ENCODE measurements at regions not wholly inside any gene's neighbourhood (a gene's known extent, or its start where the extent isn't known, plus 50 kb on each side); places are given as distances from the start of the nearest gene placed in this dataset.

DNA sequence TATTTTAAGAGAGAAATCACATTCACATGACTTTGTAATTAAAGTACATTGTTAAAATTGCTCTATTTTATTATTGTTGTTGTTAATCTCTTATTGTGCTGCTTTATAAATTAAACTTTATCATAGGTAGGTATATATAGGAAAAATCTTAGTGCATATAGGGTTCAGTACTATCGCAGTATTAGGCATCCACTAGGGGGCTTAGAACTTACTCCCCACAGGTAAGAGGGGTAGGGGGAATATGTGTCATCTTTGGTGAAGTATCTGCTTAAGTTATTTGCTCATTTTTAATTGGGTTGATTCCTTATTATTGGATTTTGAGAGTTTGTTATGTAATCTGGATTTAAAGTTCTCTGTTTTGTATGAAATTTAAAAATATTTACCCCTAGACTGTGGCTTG lies 385.2 kb downstream of the DUSP10 start:
- H3K27me3 Mint-ChIP-seq (ENCODE audit: low read depth in 3 of 3): peaks cover 0 to 1% (median 0%) of the 10 kb centered on the region in 3 donors
- no peak overlapping the region for H3K4me3 Mint-ChIP-seq
- WGBS (ENCODE audit: insufficient coverage): no CpG with 5 or more reads among the region's 1 CpG
- H3K9me3 ChIP-seq (replicated peaks in 1 of 2; ENCODE audit: control insufficient read depth in 1 of 2, insufficient read depth in 1 of 2, low read length in 2 of 2): no peaks in the 10 kb centered on the region
- H3K79me2 ChIP-seq (ENCODE audit: insufficient read depth, low read length): no peaks in the 10 kb centered on the region
- intact Hi-C loops (cut with micrococcal nuclease): no loop called here
- TF ChIP-seq, protein P1, sequence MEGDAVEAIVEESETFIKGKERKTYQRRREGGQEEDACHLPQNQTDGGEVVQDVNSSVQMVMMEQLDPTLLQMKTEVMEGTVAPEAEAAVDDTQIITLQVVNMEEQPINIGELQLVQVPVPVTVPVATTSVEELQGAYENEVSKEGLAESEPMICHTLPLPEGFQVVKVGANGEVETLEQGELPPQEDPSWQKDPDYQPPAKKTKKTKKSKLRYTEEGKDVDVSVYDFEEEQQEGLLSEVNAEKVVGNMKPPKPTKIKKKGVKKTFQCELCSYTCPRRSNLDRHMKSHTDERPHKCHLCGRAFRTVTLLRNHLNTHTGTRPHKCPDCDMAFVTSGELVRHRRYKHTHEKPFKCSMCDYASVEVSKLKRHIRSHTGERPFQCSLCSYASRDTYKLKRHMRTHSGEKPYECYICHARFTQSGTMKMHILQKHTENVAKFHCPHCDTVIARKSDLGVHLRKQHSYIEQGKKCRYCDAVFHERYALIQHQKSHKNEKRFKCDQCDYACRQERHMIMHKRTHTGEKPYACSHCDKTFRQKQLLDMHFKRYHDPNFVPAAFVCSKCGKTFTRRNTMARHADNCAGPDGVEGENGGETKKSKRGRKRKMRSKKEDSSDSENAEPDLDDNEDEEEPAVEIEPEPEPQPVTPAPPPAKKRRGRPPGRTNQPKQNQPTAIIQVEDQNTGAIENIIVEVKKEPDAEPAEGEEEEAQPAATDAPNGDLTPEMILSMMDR (IDR thresholded peaks at IDR 0.05): no peak
- H3K4me1 ChIP-seq (ENCODE audit: control insufficient read depth in 1 of 2, insufficient read depth in 2 of 2, low read length in 2 of 2): no peaks in the 10 kb centered on the region
- H3K4me1 Mint-ChIP-seq: no peaks in the 10 kb centered on the region
- H3K27ac ChIP-seq (ENCODE audit: low read depth in 1 of 2, low read length in 2 of 2): no peak overlapping the region
- no peak overlapping the region for H3K9ac ChIP-seq (ENCODE audit: insufficient read depth, low read length, poor library complexity, severe bottlenecking)
- H3K4me2 ChIP-seq (replicated peaks; ENCODE audit: extremely low read depth, low read length, poor library complexity, severe bottlenecking): no peak overlapping the region
- H3K27ac Mint-ChIP-seq: no peak overlapping the region
- H3K4me3 ChIP-seq (replicated peaks in 1 of 3; ENCODE audit: low read depth in 2 of 3, low read length in 3 of 3): no peak overlapping the region
- H3K36me3 Mint-ChIP-seq: no peaks in the 10 kb centered on the region
- H2AFZ ChIP-seq (ENCODE audit: insufficient read depth, low read depth, low read length, poor library complexity, severe bottlenecking): no peak overlapping the region
- peaks cover 0 to 12% (median 5%) of the 10 kb centered on the region in 7 donors for H3K9me3 Mint-ChIP-seq
- H3K27me3 ChIP-seq (ENCODE audit: control insufficient read depth in 2 of 2, insufficient read depth in 2 of 2, low read length in 2 of 2): no peaks in the 10 kb centered on the region
- no peaks in the 10 kb centered on the region for H4K20me1 ChIP-seq (ENCODE audit: insufficient read depth, low read length)
- no peak for DNase-seq
- no peaks in the 10 kb centered on the region for H3K36me3 ChIP-seq (replicated peaks in 1 of 2; ENCODE audit: control insufficient read depth in 1 of 2, insufficient read depth in 2 of 2, low read length in 2 of 2)

DNA sequence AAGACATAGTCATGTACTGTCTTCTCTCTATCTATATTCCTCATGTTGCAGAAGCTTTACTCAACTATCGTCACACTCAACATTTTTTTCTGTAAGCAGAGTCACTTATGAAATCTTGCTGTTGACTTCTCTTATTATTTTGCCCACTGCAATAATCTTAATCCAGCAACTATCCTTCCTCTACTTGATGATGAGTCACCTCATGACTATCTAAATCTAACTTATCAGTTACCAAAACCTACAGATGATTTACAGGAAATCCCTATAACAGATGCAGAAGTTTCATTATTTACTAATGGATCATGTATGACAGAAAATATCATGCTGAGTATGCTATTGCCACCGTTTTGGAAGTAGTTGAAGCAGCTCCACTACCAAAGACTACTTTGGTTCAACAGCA lies 378.9 kb downstream of the DUSP10 start:
- H3K36me3 Mint-ChIP-seq: no peaks in the 10 kb centered on the region
- intact Hi-C loops (cut with micrococcal nuclease): no loop called here
- no CpG with 5 or more reads among the region's 2 CpGs for WGBS (ENCODE audit: insufficient coverage)
- Histone ChIP-seq H3K36me3 (replicated peaks in 1 of 2; ENCODE audit: control insufficient read depth in 1 of 2, insufficient read depth in 2 of 2, low read length in 2 of 2) (no peaks in the 10 kb centered on the region), H4K20me1 (ENCODE audit: insufficient read depth, low read length) (no peaks in the 10 kb centered on the region), H3K9ac (ENCODE audit: insufficient read depth, low read length, poor library complexity, severe bottlenecking) (no peak overlapping the region), H3K4me1 (ENCODE audit: control insufficient read depth in 1 of 2, insufficient read depth in 2 of 2, low read length in 2 of 2) (no peaks in the 10 kb centered on the region), H3K79me2 (ENCODE audit: insufficient read depth, low read length) (no peaks in the 10 kb centered on the region), H3K4me3 (replicated peaks in 1 of 3; ENCODE audit: low read depth in 2 of 3, low read length in 3 of 3) (no peak overlapping the region), H2AFZ (ENCODE audit: insufficient read depth, low read depth, low read length, poor library complexity, severe bottlenecking) (no peak overlapping the region), H3K27ac (ENCODE audit: low read depth in 1 of 2, low read length in 2 of 2) (no peak overlapping the region), H3K9me3 (replicated peaks in 1 of 2; ENCODE audit: control insufficient read depth in 1 of 2, insufficient read depth in 1 of 2, low read length in 2 of 2) (no peaks in the 10 kb centered on the region), H3K27me3 (ENCODE audit: control insufficient read depth in 2 of 2, insufficient read depth in 2 of 2, low read length in 2 of 2) (no peaks in the 10 kb centered on the region), H3K4me2 (replicated peaks; ENCODE audit: extremely low read depth, low read length, poor library complexity, severe bottlenecking) (no peak overlapping the region)
- no peak overlapping the region for H3K27ac Mint-ChIP-seq
- H3K4me3 Mint-ChIP-seq: no peak overlapping the region
- H3K4me1 Mint-ChIP-seq: no peaks in the 10 kb centered on the region
- DNase-seq: no peak
- H3K27me3 Mint-ChIP-seq (ENCODE audit: low read depth in 3 of 3): peaks cover 0 to 1% (median 0%) of the 10 kb centered on the region in 3 donors
- peaks cover 0 to 4% (median 0%) of the 10 kb centered on the region in 7 donors for H3K9me3 Mint-ChIP-seq
- TF ChIP-seq, protein P1 (IDR thresholded peaks at IDR 0.05): no peak

All from CD14-positive monocyte (primary cell).